ENCODE measurements at regions not wholly inside any gene's neighbourhood (a gene's known extent, or its start where the extent isn't known, plus 50 kb on each side); places are given as distances from the start of the nearest gene placed in this dataset.
"Not testable (repeated sequence)": the region's sequence is repeated elsewhere in the genome, so short reads cannot be mapped to it uniquely, and the experiment has no call there.

GRCh38 chr10:121242741-121243608, 355.3 kb downstream of the FGFR2 start:
- DNase-seq = no peak

- DNase-seq = no peak
Observed at GRCh38 chr10:121243609-121244241, 354.5 kb downstream of the FGFR2 start.

DNA sequence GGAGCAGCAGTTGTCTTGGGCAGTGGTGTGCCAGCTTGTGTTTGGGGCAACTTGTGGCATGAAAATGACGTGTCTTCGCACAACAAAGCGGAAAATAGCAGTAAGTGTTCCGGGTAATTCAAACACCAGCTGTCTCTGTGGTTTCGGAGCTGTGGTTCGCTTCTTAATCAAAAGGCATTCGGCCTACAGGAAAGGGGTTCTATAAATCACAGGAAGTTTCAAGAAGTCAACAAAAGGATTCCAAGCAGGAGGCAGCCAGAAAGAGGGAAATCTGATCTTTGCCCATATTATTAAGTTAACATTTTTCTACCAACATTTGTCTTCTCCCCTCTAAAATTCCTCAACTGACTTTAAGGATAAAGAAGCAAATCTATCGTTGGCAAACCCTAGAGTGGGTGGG, 353.4 kb downstream of the FGFR2 start:
- DNase-seq = no peak

DNA sequence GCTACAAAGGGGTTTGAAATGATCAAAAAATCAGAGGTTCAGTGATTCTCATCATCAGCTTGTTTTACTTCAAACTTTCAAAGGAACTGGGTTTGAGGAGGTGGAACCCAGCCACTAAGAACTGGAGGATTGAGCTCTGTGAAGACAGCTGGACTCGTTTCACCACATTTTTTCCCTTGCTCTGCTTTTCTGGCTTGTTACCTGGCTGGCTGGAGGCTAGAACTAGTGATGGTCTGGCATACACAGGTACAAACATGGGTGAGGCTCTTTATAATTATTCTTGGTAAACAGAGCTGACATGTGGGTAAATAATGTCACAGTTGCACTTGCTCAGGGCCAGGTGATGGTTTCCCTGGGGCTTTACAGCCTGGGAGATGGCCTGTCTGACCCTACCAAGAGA, 352.5 kb downstream of the FGFR2 start:
- DNase-seq = no peak

DNA sequence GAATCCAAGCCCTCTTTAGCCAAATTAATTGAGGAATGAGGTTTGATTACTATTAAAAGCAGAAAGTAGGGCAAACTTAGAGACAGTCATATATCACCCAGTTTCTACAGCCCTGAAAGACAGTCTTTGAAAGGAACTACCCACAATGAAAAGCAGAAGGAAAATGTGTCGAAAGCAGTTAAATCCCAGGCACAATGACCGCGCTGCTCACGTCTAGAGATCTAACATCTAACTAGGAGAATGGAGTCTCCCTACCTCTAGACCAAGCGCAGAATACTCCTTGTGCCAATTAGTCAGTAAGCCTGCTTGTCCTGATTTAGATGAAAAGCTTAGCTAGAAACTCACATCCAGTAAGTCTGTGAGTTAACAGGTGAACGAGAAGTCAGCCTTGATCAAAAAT, 350.0 kb downstream of the FGFR2 start:
- no peak for DNase-seq

DNA sequence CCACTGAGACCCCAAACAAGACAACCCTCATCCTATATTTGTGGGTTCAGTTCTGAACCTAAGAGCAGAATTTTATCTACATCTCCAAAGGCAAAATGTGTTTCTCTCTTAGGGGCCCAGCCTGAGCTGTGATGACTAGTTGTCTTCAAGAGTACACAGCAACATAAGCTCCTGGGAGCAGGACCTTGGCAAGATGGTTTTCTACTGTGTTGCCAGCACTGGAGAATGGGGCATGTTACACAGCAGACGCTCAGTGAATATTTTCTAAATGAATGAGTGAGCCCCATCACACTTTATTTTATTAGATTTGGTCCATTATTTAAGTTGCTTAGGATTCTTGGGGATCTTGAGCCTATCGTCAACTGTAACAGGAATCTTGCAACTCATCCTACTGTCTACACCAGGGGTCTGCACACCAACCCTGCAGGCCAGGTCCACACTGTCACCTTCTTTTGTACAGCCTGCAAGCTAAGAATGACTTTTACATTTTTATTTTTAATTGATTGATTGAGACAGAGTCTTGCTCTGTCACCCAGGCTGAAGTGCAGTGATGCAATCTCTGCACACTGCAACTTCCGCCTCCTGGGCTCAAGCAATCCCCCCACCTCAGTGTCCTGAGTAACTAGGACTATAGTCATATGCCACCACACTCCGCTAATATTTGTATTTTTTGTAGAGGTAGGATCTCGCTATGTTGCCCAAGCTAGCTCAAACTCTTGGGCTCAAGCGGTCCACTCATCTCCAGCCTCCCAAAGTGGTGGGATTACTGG, 347.1 kb downstream of the FGFR2 start:
- no peak for DNase-seq

GRCh38 chr10:121252756-121253155, 345.5 kb downstream of the FGFR2 start:
- no peak for DNase-seq

DNA sequence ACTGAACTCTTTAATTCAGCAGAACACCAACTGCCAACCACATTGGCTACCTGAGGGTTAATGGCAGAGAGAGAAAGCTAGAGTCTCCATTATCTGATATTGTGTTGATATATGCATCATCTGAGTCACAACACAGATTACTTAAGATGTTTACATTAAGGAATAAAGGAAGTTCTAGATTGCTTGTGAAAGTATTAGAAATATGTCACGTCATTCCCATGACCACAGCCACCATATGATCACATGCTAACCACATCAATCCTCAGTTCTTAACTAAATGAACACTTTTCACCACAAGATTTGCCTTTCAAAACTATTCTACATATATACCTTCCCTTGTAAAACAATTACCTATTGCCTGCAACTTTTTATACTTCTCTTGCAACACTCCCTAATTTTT, 337.9 kb downstream of the FGFR2 start:
- DNase-seq = no peak

GRCh38 chr10:121261665-121262064, 336.6 kb downstream of the FGFR2 start:
- no peak for DNase-seq

DNA sequence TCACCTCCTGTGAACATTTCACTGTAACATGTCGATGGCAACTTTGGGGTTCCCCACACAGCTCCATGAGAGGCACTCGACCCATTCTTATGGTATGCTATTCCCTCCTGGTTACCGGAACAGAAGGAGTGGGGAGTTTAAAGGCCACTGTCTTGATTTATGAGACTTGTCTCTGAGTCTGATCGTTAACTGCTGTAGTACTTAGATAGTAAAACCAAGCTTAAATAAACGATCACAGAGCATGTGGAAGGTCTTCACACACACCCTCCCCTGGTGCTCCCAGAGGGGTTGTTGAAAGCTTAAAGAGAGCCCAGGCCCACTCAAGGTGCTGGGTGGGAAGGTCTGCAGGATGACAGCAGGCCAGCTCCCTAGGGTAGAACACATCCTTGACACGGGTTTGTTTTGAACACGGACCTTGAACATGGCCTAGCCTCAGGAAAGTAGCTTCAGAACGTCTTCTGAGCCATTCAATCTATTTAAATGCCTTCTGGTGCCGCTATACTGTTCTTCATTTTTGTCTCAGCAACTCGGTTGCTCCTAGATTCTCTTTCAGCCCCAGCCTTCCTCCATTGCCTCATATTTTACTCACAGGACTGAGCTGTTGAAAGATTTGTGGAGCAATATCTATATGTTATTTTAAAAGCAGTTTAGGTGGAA, 335.3 kb downstream of the FGFR2 start:
- no peak for DNase-seq

GRCh38 chr10:121263431-121263783, 334.8 kb downstream of the FGFR2 start:
- no peak for DNase-seq

- no peak for DNase-seq
Observed at GRCh38 chr10:121265360-121266123, 332.7 kb downstream of the FGFR2 start.

DNA sequence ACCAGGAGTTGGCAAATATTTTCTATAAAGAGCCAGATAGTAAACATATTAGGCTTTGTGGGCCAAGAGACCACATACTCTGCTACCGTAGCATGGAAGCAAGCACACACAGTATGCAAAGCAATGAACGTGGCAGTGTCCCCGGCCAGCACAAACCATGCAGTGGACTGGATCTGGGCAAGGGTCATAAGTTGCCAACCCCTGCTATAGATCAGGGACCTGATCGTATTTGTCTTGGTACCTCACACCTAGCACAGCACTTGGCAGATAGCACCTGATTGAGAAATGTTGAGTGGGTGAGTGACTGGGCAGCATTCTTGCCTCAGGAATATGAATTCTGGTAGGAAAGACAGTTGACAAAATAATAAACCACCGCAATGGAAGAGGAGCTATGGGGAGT, 331.9 kb downstream of the FGFR2 start:
- no peak for DNase-seq

- DNase-seq = no peak
Observed at GRCh38 chr10:121267236-121268003, 330.8 kb downstream of the FGFR2 start.

DNA sequence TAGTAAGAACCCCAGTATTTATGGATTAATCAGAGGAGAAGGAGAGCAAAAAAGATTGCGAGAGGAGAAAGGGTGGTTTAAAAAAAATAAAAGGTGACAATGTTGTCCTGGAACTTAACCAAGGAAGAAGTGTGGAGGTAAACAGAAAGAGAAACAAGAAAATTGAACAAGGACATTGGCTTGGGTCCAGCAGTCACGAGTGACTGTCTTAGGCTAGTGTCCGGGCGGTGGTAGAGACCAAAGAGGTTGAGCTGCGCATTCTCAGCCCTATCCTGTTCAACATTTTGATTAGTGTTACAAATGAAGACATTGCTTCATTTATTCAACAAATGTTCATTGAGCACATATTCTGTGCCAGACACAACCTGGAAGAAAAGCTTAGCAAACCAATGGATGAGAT, 329.9 kb downstream of the FGFR2 start:
- no peak for DNase-seq

- no peak for DNase-seq
Observed at GRCh38 chr10:121268863-121269432, 329.3 kb downstream of the FGFR2 start.

- DNase-seq = no peak
Observed at GRCh38 chr10:121270906-121271305, 327.3 kb downstream of the FGFR2 start.

DNA sequence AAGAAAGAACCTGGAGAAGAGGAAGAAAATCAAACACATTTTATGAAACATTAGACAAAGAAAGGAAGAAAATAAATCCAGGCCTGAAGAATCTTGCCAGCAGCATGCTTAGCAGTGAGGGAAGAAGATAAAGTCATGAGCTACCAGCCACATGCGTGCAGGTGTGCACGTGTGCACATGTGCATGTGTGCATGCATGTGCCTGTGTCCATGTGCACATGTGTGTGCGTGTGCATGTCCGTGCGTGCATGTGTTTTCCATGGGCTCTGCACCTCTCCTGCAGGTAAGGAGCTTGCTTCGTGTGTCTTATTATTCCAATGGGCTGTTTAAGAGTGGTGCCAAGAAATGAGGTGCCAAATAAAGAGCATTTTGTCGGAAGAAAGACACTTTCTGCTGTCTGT, 322.2 kb downstream of the FGFR2 start:
- no peak for DNase-seq

DNA sequence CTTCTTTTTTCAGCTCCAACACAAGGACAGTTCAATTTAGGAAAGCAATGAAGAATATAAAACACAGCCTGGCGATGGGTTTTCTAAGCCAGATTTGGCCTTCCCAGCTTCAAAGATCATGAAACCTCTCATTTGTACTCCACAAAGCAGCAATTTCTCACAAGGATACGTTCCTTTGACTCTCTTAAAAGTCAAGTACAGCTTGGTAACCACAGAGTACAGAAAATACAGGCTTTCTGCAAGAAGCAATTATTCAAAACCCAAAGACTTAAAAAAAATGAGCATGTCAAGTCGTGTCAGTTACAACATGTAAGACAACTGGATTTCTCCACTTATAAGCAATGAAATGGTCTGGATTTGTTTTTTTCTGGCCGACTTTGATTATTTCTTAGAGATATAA, 321.4 kb downstream of the FGFR2 start:
- no peak for DNase-seq

- not testable (repeated sequence) for DNase-seq
Observed at GRCh38 chr10:121278386-121278785, 319.9 kb downstream of the FGFR2 start.

GRCh38 chr10:121281576-121281975, 316.7 kb downstream of the FGFR2 start:
- DNase-seq = no peak
